HepG2 (cell line): ENCODE measurements at regions not wholly inside any gene's neighbourhood (a gene's known extent, or its start where the extent isn't known, plus 50 kb on each side); places are given as distances from the start of the nearest gene placed in this dataset.

ENCODE experiments used
- ATAC-seq: fragments of 200-7000 bp; cut with Tn5 transposase; 3 replicates; pipeline ENCODE4 v1.9.1; 2020; ENCODE audit warnings: mild to moderate bottlenecking, moderate library complexity
- BruUV-seq: library from RNA; stranded (reverse); fragments of 400-500 nt; replicated peaks from 2 replicates; lab custom pipeline; 2021; lab: Mats Ljungman, UMichigan
- CTCF ChIA-PET: fragments of 300-600 bp; formaldehyde crosslinking; extraction: SDS; loops from one replicate; lab custom pipeline; 2021; ENCODE audit warnings: low total read pairs, inconsistent platforms, low intra/inter-chr PET ratio; lab: Yijun Ruan, JAX
- POLR2A ChIA-PET: fragments of 350-600 bp; sonication (Branson Sonifier 250); formaldehyde crosslinking; loops from one replicate; lab custom pipeline; 2020; ENCODE audit warnings: antibody characterized with exemption, inconsistent platforms; lab: Yijun Ruan, JAX
- DNase-seq: peaks from one replicate; pipeline ENCODE4 v3.0.0-alpha.2; 2015; ENCODE audit warnings: low spot score
- FAIRE-seq: peaks from 3 replicates; lab custom pipeline; 2011; peaks lifted over from hg19 to GRCh38; lab: Jason Lieb, UNC
- H2AFZ ChIP-seq: one replicate; pipeline ENCODE4 v1.6.1; 2011; ENCODE audit warnings: low read length, inconsistent platforms
- H3K27ac ChIP-seq: fragments of 300-600 bp; 3 replicates; pipeline ENCODE4 v1.8.0; 2011; ENCODE audit warnings: mixed run types, mild to moderate bottlenecking, mixed read lengths, low read length, inconsistent platforms; ENCODE audit not compliant: insufficient read depth; ENCODE audit errors: extremely low read length
- H3K27me3 ChIP-seq, 2 experiments: fragments of 200-600 bp in 1 of 2; 2 replicates in 1 of 2; 3 replicates in 1 of 2; pipeline versions ENCODE4 v1.6.0 to v1.8.0; 2011; ENCODE audit warnings: low read length in 2 of 2, mild to moderate bottlenecking in 2 of 2, moderate library complexity in 2 of 2, inconsistent platforms in 1 of 2; ENCODE audit not compliant: insufficient read depth in 2 of 2, control insufficient read depth in 1 of 2
- H3K36me3 ChIP-seq, 2 experiments: fragments of 200-600 bp in 1 of 2; replicated peaks in 1 of 2; 2 replicates in 1 of 2; 3 replicates in 1 of 2; pipeline versions ENCODE4 v1.5.1 to v1.8.0; 2011; ENCODE audit warnings: low read length in 2 of 2, inconsistent platforms in 1 of 2; ENCODE audit not compliant: insufficient read depth in 2 of 2, control insufficient read depth in 1 of 2
- H3K4me1 ChIP-seq: 2 replicates; pipeline ENCODE4 v1.5.1; 2012; ENCODE audit warnings: low read length, inconsistent platforms; ENCODE audit not compliant: insufficient read depth
- H3K4me2 ChIP-seq: 2 replicates; pipeline ENCODE4 v1.6.0; 2011; ENCODE audit warnings: low read depth, low read length, inconsistent platforms
- H3K4me3 ChIP-seq, 3 experiments: fragments of 200-600 bp in 1 of 3; sonication (generic), shearing (Covaris generic) in 1 of 3; replicated peaks in 1 of 3; 2 replicates each; pipeline ENCODE4 v1.5.1; 2011 to 2016; ENCODE audit warnings: low read length in 3 of 3, inconsistent platforms in 2 of 3, low read depth in 2 of 3, mild to moderate bottlenecking in 2 of 3, control low read depth in 1 of 3, mixed read lengths in 1 of 3; ENCODE audit not compliant: insufficient read depth in 1 of 3
- H3K79me2 ChIP-seq: one replicate; pipeline ENCODE4 v1.6.1; 2011; ENCODE audit warnings: low read length, inconsistent platforms; ENCODE audit not compliant: insufficient read depth
- H3K9ac ChIP-seq: 2 replicates; pipeline ENCODE4 v1.6.0; 2011; ENCODE audit warnings: mild to moderate bottlenecking, low read depth, low read length, inconsistent platforms; ENCODE audit not compliant: insufficient read depth
- H3K9me3 ChIP-seq: 2 replicates; pipeline ENCODE4 v1.5.1; 2012; ENCODE audit warnings: mild to moderate bottlenecking, low read length
- H4K20me1 ChIP-seq: 2 replicates; pipeline ENCODE4 v1.6.0; 2011; ENCODE audit warnings: inconsistent platforms, mild to moderate bottlenecking, low read length, moderate library complexity; ENCODE audit not compliant: insufficient read depth
- CSRNP1 ChIP-seq: sonication (generic); formaldehyde crosslinking; IDR thresholded peaks from 2 replicates; pipeline ENCODE4 v1.8.1; 2023; ENCODE audit warnings: mild to moderate bottlenecking, missing genetic modification reagents
- HNRNPLL ChIP-seq: fragments of 200-400 bp; formaldehyde crosslinking; IDR thresholded peaks from 2 replicates; pipeline ENCODE4 v1.6.1; 2017; ENCODE audit warnings: mild to moderate bottlenecking, low read depth, low read length; ENCODE audit not compliant: poor library complexity, severe bottlenecking
- TOE1 ChIP-seq: sonication (generic); formaldehyde crosslinking; IDR thresholded peaks from 2 replicates; pipeline ENCODE4 v1.4.0; 2020; ENCODE audit warnings: mild to moderate bottlenecking, missing genetic modification reagents
- ZNF703 ChIP-seq: sonication (generic); formaldehyde crosslinking; IDR thresholded peaks from 2 replicates; pipeline ENCODE4 v1.5.1; 2020; ENCODE audit warnings: missing genetic modification reagents, mild to moderate bottlenecking, moderate library complexity, borderline replicate concordance
- ZNF770 ChIP-seq: sonication (generic); formaldehyde crosslinking; IDR thresholded peaks from 2 replicates; pipeline ENCODE4 v1.5.0; 2020; ENCODE audit warnings: mild to moderate bottlenecking, missing genetic modification reagents
- WGBS: methylation state at CpG from one replicate; pipeline ENCODE4 v1.1.6; 2017; ENCODE audit warnings: low lambda C conversion rate; 5-methylcytosine and 5-hydroxymethylcytosine counted together
- in situ Hi-C: cut with HindIII; loops from 2 replicates; pipeline ENCODE4 v1.10.0; 2017; ENCODE audit warnings: low pct_unique_long_range_greater_than_20kb; ENCODE audit not compliant: extremely low pct_ligation_motif_present
- intact Hi-C: fragments of 100-400 bp; cut with micrococcal nuclease; formaldehyde crosslinking; loops from one replicate; pipeline ENCODE4 v1.10.0; 2022; ENCODE audit not compliant: unreplicated experiment

GRCh38 chr3:73120710-73121109 lies 59.3 kb downstream of the EBLN2 start:
- TF ChIP-seq TOE1 (CRISPR knock-in tag) (no peak), HNRNPLL (no peak)
- TF ChIP-seq, all 625 proteins: peak for 0
- Histone ChIP-seq H4K20me1 (no peaks in the 10 kb centered on the region), H3K4me3 (no peak overlapping the region), H3K79me2 (no peaks in the 10 kb centered on the region), H2AFZ (no peak overlapping the region), H3K36me3 (no peaks in the 10 kb centered on the region), H3K4me2 (no peak overlapping the region), H3K9me3 (no peaks in the 10 kb centered on the region), H3K27me3 (no peaks in the 10 kb centered on the region), H3K9ac (no peak overlapping the region), H3K4me1 (no peaks in the 10 kb centered on the region), H3K27ac (no peak overlapping the region)
- intact Hi-C loops, result no loop called here
- ChIA-PET POLR2A (no interaction called here), CTCF (no interaction called here)
- BruUV-seq, result no TSS peak
- FAIRE-seq (no peak), DNase-seq (no peak), ATAC-seq (no peak)
- WGBS, result 7% methylated on average over 1 of the region's 1 CpG
- in situ Hi-C loops, result no loop called here

GRCh38 chr3:73121669-73122331 lies 60.3 kb downstream of the EBLN2 start:
- Histone ChIP-seq H3K9ac (no peak overlapping the region), H3K4me2 (no peak overlapping the region), H3K79me2 (no peaks in the 10 kb centered on the region), H3K27me3 (no peaks in the 10 kb centered on the region), H3K9me3 (no peaks in the 10 kb centered on the region), H3K27ac (no peak overlapping the region), H3K4me3 (no peak overlapping the region), H3K4me1 (no peaks in the 10 kb centered on the region), H4K20me1 (no peaks in the 10 kb centered on the region), H3K36me3 (no peaks in the 10 kb centered on the region), H2AFZ (no peak overlapping the region)
- DNase-seq (no peak), ATAC-seq (no peak), FAIRE-seq (no peak)
- TF ChIP-seq CSRNP1 (no peak), ZNF703 (CRISPR knock-in tag) (no peak), ZNF770 (CRISPR knock-in tag) (no peak)
- no TSS peak for BruUV-seq
- POLR2A ChIA-PET, result no interaction called here
- in situ Hi-C loops, result no loop called here
- WGBS, result 29% methylated on average over 2 of the region's 2 CpGs
- CTCF ChIA-PET, result no interaction called here
- intact Hi-C loops, result no loop called here
